HG02588 (cell line): ENCODE measurements at regions not wholly inside any gene's neighbourhood (a gene's known extent, or its start where the extent isn't known, plus 50 kb on each side); places are given as distances from the start of the nearest gene placed in this dataset.

ENCODE experiments used
- ATAC-seq: cut with Tn5 transposase; IDR thresholded peaks from one replicate; pipeline ENCODE4 v1.9.1; 2021; ENCODE audit warnings: mild to moderate bottlenecking, moderate library complexity; ENCODE audit not compliant: unreplicated experiment

DNA sequence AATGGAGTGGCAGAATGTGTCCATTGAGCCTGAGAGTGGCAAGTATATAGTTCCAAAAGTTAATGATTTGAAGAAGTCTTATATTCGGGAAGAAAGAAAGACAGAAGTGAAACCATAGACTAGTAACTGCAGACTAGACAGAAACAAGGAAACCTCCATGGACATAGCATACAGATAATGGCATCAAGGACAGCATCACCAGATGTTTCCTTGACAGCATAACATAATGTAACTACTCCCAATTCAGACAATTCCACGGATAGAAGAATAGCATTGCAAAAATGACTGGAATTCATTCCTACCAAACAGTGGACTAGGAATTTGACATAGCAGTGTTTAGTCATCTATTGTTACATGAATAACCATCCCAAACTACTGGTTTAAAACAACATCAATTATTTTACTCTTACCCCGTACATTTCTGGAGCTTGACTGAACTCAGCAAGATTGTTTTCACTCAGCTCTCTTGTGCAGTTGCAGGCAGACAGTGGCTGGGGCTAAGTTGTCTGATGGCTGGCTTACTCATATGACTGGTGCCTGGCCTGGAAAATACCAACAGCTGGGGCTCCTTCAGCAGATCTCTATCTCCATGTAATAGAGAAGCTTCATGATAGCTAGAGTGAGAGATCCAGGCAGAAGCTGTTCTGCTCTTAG is 109.7 kb upstream of the GADL1 start:
- peak; percentile 66 for ATAC-seq

- ATAC-seq: no peak
These were observed 114.5 kb upstream of the GADL1 start for GRCh38 chr3:31008994-31009393.

DNA sequence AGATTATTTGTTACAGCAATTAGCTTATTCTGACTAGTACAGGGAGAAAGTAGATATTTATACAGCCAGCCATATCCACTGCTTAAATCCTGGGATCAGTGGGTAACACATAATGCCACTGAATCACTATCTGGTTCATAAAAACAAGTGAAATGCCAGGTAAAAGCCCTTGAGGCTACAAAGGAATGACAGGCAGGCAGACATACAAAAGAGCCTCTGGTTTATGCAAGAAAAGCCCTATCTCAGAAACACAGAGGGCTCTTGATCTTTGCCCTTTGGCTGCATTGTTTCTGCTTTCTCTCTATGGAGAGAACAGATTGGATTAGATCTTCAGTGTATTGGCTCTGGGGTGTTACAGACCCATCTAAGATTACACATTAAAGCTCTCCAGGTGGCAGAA is 115.4 kb upstream of the GADL1 start:
- ATAC-seq: no peak

- ATAC-seq: no peak
These were observed 116.0 kb upstream of the GADL1 start for GRCh38 chr3:31010491-31010890.

- ATAC-seq: no peak
These were observed 116.9 kb upstream of the GADL1 start for GRCh38 chr3:31011380-31011779.

GRCh38 chr3:31013090-31013489 is 118.6 kb upstream of the GADL1 start:
- ATAC-seq: no peak

DNA sequence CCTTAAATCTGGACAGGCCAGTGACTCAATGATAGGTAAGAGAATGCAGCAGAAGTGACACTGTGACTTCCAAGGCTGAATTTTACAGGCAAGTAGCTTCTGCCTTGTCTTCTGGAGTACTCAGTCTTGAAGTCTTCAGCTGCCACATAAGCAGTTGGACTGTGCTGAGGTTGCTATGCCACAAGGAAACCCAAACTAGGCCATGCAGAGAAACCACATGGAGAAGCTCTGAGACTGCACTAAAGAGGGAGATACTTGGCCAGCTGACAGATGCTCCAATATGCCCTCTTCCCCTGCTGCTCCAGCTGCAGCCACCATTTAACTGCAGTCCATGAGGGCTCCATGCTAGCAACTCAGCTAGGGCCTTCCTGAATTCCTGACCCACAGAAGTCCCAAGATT is 119.4 kb upstream of the GADL1 start:
- ATAC-seq: no peak

- ATAC-seq: no peak
These were observed 120.0 kb upstream of the GADL1 start for GRCh38 chr3:31014317-31015040.

DNA sequence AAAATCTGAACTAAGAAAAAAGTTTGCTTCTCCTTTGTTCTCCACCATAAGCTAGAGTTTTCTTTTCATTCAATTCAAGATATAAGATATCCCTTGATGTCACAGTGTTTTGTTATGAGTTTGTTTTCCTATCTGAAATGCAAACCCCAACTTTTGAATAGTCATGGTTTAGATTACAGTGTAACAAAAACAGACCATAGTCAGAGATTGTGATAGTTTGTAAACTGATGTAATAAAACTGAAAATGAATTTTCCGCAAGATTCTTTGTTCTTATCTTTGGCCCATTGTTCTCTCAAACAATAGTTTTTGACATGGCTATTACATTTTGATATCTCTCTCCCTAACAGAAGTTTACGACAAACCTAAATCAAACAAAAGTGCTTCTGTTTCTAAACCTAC is 121.7 kb upstream of the GADL1 start:
- no peak for ATAC-seq

DNA sequence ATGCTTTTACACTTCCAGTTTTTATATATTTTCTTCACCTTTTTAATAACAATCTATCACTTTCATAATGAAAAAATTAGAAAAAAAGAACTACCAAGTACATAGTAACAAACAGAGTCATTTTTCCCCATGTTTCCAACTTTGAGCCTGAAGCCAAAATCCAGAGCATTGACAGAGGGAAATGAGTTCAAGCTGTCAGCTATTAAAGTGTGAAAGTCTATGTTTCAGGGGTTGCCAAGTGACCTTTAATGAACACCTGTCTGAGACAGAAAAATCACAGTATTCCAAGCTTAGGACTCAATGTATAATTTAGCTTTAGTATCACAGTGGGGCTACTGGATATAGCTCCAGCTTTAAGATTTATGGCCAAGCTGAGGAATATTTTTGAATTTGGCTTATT is 128.3 kb upstream of the GADL1 start:
- no peak for ATAC-seq

- ATAC-seq: no peak
These were observed 131.1 kb upstream of the GADL1 start for GRCh38 chr3:31025541-31025940.

DNA sequence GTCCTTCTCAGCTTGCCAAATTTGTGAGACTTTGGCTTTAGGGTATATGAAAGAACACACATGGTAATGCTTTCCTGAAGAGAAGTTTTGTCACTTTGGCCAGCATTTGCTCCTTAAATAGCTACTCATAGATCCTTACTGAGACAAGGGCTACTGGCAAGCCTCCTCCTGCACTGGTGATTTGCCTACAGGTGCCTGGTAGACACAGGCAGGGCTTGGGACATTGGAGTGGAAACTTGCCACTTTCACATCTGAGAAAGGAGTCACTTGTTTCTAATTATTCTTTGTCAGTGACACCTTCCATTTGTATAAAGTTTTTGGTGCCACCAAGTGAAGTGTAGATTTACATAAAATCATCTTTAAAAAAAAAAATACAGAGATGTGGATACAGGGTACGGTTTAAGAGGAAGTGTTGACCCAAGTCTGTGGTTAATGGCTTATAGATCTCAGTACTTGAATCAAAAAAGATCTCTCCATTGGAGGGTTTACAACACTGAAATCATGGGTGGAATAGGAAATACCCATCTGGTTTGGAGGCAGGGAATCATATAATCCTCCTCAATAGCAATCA is 132.8 kb upstream of the GADL1 start:
- no peak for ATAC-seq

- no peak for ATAC-seq
These were observed 133.5 kb upstream of the GADL1 start for GRCh38 chr3:31027914-31028313.

- ATAC-seq: no peak
These were observed 134.3 kb upstream of the GADL1 start for GRCh38 chr3:31028766-31029165.

- ATAC-seq: no peak
These were observed 135.2 kb upstream of the GADL1 start for GRCh38 chr3:31029706-31030105.

DNA sequence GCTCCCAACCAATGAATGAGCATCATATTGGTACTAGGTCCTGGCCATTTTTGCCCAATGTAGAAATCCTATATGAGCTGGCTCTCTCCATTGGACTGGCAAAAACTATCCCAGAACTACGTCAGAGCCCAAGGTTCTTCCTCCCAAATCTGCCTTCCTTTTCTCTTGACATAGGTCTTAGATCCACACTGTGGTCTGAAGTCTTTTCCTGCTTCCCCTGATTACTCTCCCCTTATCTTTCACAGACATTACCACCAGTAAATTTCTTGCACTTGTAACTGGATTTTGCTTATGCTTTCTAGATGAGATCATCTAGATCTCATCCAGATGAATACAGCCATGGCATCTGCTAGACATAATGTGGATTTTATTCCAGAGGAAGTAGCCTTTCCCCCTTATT is 141.2 kb upstream of the GADL1 start:
- no peak for ATAC-seq

DNA sequence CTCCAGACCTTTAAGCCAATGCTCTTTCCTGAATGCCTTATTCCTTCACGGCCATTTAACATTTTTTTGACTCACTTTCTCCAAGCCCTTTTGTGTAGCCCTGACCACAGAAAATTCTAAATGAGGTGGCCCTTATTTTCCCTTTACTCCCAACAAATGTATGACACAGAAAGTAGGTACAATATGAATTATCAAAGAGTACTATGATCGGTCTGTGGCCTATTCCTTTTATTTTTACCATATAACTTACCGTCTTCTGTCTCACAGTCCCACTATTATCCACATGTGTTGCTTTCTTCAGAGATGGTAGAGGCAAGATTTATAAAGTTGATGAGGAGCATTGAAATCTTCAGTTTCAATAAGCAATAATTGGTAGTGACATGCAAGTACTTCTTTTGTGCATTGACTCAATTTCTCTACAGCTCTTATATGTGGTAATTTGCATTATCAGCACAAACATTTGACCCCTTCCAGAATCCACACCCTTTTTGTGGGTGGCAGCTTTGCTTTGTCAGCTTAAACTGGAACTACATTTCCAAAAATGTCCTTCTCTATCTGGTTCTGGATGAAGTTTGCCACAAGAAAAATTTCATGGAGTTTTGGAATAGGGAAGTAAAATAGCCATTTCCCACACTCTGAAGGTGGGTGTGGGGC is 143.8 kb upstream of the GADL1 start:
- ATAC-seq: no peak

DNA sequence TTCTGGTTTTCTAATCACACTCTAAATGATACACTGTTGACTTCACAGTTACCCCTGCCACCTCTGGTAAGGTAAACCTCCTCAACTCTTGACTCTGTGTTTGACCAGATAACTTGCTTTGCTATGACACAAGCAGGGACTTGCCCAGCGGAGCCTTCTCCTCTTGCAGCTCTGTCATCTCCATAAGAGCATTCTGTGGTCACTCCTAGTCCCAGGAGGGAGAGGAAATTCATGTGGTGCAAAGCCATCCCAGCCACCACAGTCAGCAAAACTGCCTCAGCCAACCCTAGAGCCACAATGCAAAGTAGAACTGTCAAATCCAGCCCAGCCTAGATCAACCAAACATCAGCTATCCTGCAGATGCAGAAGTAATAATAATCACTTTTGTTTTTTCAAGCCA is 144.7 kb upstream of the GADL1 start:
- no peak for ATAC-seq

- no peak for ATAC-seq
These were observed 146.9 kb upstream of the GADL1 start for GRCh38 chr3:31041161-31041978.

GRCh38 chr3:31043184-31043819 is 148.8 kb upstream of the GADL1 start:
- ATAC-seq: no peak

GRCh38 chr3:31047673-31048072 is 153.2 kb upstream of the GADL1 start:
- ATAC-seq: no peak
